ENCODE measurements at regions not wholly inside any gene's neighbourhood (a gene's known extent, or its start where the extent isn't known, plus 50 kb on each side); places are given as distances from the start of the nearest gene placed in this dataset.

DNA sequence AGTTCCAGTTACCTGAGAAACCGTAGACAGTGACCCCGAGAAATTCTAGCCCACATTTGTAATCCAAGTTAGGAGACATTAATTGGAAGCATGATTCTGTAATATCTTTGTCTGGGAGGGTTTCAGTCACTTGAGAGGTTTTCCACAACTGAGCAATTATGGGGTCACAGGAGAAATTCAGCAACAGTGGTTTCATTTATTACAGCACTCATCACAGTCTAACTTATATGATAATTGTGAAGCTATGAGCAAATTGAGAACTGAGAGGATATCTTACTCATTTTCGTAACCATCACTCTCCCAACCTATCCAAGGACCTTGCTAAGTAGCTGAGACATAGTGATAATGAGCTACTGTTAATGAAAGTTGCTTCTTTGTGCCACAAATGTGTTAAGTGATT, 328.5 kb upstream of the PPP2R3A start:
- no peaks in the 10 kb centered on the region for H3K9me3 ChIP-seq (ENCODE audit: control insufficient read depth, low read length)
- H3K4me1 ChIP-seq, result no peaks in the 10 kb centered on the region
- no peaks in the 10 kb centered on the region for H3K27me3 ChIP-seq (ENCODE audit: control insufficient read depth, insufficient read depth, low read length)
- no peak overlapping the region for H3K27ac ChIP-seq
- no peak overlapping the region for H3K4me2 ChIP-seq (ENCODE audit: low read length)
- H2AFZ ChIP-seq, result no peak overlapping the region
- H3K79me2 ChIP-seq, result no peaks in the 10 kb centered on the region
- TF ChIP-seq, protein P1, sequence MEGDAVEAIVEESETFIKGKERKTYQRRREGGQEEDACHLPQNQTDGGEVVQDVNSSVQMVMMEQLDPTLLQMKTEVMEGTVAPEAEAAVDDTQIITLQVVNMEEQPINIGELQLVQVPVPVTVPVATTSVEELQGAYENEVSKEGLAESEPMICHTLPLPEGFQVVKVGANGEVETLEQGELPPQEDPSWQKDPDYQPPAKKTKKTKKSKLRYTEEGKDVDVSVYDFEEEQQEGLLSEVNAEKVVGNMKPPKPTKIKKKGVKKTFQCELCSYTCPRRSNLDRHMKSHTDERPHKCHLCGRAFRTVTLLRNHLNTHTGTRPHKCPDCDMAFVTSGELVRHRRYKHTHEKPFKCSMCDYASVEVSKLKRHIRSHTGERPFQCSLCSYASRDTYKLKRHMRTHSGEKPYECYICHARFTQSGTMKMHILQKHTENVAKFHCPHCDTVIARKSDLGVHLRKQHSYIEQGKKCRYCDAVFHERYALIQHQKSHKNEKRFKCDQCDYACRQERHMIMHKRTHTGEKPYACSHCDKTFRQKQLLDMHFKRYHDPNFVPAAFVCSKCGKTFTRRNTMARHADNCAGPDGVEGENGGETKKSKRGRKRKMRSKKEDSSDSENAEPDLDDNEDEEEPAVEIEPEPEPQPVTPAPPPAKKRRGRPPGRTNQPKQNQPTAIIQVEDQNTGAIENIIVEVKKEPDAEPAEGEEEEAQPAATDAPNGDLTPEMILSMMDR (IDR thresholded peaks at IDR 0.05), result no peak
- H3K4me3 ChIP-seq (ENCODE audit: low read depth, low read length), result no peak overlapping the region
- no peaks in the 10 kb centered on the region for H3K36me3 ChIP-seq (ENCODE audit: control insufficient read depth, insufficient read depth, low read length)
- no peak overlapping the region for H3K9ac ChIP-seq

DNA sequence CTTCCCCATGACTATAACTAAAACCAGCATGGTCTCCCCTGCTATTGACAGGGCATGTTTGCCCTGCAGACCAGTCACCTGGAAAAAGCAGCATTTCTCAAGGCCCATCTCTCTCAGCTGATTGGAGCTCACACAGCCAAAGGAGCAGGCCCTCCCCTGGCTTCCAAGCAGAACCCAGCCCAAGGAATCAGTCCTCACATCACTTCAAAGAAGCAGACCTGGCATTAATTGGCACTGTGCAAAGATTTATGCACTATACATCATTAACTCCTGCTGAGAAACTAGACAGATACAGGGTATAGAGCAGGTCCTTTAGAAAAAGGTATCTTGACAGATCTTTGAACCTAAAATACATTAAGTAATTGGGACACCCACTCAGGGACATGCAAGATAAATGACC, 323.8 kb upstream of the PPP2R3A start:
- no peaks in the 10 kb centered on the region for H3K9me3 ChIP-seq (ENCODE audit: control insufficient read depth, low read length)
- TF ChIP-seq, protein P1 (IDR thresholded peaks at IDR 0.05), result no peak

DNA sequence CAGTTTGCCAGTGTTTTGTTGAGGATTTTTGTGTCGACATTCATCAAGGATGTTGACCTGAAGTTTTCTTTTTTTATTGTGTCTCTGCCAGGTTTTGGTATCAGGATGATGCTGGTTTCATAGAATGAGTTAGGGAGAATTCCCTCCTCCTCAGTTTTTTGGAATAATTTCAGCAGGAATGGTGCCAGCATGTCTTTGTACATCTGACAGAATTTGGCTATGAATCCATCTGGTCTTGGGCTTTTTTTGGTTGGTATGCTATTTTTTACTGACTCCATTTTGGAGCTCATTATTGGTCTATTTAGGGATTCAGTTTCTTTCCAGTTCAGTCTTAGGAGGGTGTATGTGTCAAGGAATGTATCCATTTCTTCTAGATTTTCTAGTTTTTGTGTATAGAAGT, 320.0 kb upstream of the PPP2R3A start:
- H3K36me3 ChIP-seq (ENCODE audit: control insufficient read depth, insufficient read depth, low read length), result no peaks in the 10 kb centered on the region
- no peaks in the 10 kb centered on the region for H3K79me2 ChIP-seq
- no peak overlapping the region for H3K4me2 ChIP-seq (ENCODE audit: low read length)
- no peaks in the 10 kb centered on the region for H3K4me1 ChIP-seq
- no peaks in the 10 kb centered on the region for H3K9me3 ChIP-seq (ENCODE audit: control insufficient read depth, low read length)
- H3K27ac ChIP-seq, result no peak overlapping the region
- H3K4me3 ChIP-seq (ENCODE audit: low read depth, low read length), result no peak overlapping the region
- TF ChIP-seq, protein P1 (IDR thresholded peaks at IDR 0.05), result no peak
- H3K27me3 ChIP-seq (ENCODE audit: control insufficient read depth, insufficient read depth, low read length), result no peaks in the 10 kb centered on the region
- H2AFZ ChIP-seq, result no peak overlapping the region
- no peak overlapping the region for H3K9ac ChIP-seq

More for the DNA sequence above, 323.8 kb upstream of the PPP2R3A start:
- Histone ChIP-seq H3K27me3 (ENCODE audit: control insufficient read depth, insufficient read depth, low read length) (no peaks in the 10 kb centered on the region), H3K9ac (no peak overlapping the region), H3K27ac (no peak overlapping the region), H3K36me3 (ENCODE audit: control insufficient read depth, insufficient read depth, low read length) (no peaks in the 10 kb centered on the region), H2AFZ (no peak overlapping the region), H3K4me1 (no peaks in the 10 kb centered on the region), H3K79me2 (no peaks in the 10 kb centered on the region), H3K4me2 (ENCODE audit: low read length) (no peak overlapping the region), H3K4me3 (ENCODE audit: low read depth, low read length) (no peak overlapping the region)

DNA sequence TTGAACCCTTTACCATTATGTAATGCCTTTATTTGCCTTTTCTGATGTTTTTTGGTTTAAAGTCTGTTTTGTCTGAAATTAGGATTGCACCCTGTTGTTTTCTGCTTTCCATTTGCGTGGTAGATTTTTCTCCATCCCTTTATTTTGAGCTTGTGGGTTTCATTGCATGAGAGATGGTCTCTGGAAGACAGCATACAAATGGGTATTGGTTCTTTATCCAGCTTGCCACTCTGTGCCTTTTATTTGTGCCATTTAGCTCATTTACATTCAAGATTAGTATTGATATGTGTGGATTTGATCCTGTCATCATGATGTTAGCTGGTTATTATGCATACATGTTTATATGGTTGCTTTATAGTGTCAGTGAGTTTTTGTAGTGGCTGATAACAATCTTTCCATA, 318.7 kb upstream of the PPP2R3A start:
- no peak overlapping the region for H3K27ac ChIP-seq
- H3K27me3 ChIP-seq (ENCODE audit: control insufficient read depth, insufficient read depth, low read length), result no peaks in the 10 kb centered on the region
- H3K4me3 ChIP-seq (ENCODE audit: low read depth, low read length), result no peak overlapping the region
- TF ChIP-seq, protein P1 (IDR thresholded peaks at IDR 0.05), result no peak
- H3K79me2 ChIP-seq, result no peaks in the 10 kb centered on the region
- H3K9ac ChIP-seq, result no peak overlapping the region
- H3K36me3 ChIP-seq (ENCODE audit: control insufficient read depth, insufficient read depth, low read length), result no peaks in the 10 kb centered on the region
- H2AFZ ChIP-seq, result no peak overlapping the region
- no peak overlapping the region for H3K4me2 ChIP-seq (ENCODE audit: low read length)
- H3K9me3 ChIP-seq (ENCODE audit: control insufficient read depth, low read length), result no peaks in the 10 kb centered on the region
- no peaks in the 10 kb centered on the region for H3K4me1 ChIP-seq

DNA sequence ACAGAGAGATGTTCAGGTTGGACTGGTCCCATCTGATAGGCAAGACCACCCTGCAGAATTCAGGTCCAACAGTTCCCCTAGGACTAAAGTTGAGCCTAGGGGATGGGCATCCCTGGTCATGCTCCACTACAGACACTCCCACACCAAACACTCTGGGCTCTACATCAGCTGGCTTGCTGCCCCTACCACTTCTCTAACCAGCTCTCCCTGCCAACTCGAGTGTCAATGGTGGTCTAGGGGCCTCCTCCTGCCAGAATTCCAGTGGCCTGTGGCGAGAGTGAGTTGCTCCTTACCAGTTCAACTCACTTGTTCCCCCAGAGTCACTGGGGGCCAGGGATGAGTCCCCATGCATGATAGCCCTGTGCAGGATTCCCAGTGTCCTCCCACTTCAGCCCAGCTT, 316.2 kb upstream of the PPP2R3A start:
- H3K79me2 ChIP-seq, result no peaks in the 10 kb centered on the region
- TF ChIP-seq, protein P1 (IDR thresholded peaks at IDR 0.05), result no peak
- H2AFZ ChIP-seq, result no peak overlapping the region
- no peak overlapping the region for H3K4me3 ChIP-seq (ENCODE audit: low read depth, low read length)
- H3K4me1 ChIP-seq, result no peaks in the 10 kb centered on the region
- H3K4me2 ChIP-seq (ENCODE audit: low read length), result no peak overlapping the region
- no peak overlapping the region for H3K27ac ChIP-seq
- no peaks in the 10 kb centered on the region for H3K9me3 ChIP-seq (ENCODE audit: control insufficient read depth, low read length)
- no peaks in the 10 kb centered on the region for H3K36me3 ChIP-seq (ENCODE audit: control insufficient read depth, insufficient read depth, low read length)
- H3K9ac ChIP-seq, result no peak overlapping the region
- H3K27me3 ChIP-seq (ENCODE audit: control insufficient read depth, insufficient read depth, low read length), result no peaks in the 10 kb centered on the region

Measured in parathyroid adenoma (tissue), 2 donors.